ENCODE measurements at regions not wholly inside any gene's neighbourhood (a gene's known extent, or its start where the extent isn't known, plus 50 kb on each side); places are given as distances from the start of the nearest gene placed in this dataset.

DNA sequence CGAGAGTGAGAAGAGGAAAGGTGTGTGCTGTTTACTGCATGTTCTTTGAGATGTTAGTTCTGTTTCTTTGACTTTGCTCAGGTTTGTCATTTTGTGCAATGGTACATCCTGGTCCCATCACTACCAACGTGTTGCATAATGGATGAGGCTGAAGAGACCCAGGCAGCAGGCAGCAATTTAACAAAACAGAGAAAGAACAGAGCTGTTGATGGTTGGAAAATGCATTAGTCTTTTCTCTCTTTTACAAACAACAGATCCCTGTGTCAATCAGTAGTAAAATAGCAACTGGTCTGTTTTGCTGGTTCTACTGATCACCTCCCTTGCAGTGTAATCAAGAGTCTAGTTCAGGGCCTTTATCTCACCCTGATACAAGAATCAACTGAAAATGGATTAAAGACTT is 64.8 kb upstream of the LIMCH1 start:
- Histone ChIP-seq H3K36me3 (no peaks in the 10 kb centered on the region), H3K27me3 (no peaks in the 10 kb centered on the region), H3K4me1 (peaks cover 0 to 64% (median 25%) of the 10 kb centered on the region in 12 donors), H3K4me3 (no peak overlapping the region), H3K27ac (no peak overlapping the region), H3K9me3 (no peaks in the 10 kb centered on the region)
- no peak for DNase-seq
- 87 to 89% (median 88%) methylated on average over 2 of the region's 2 CpGs for WGBS, 4 donors
- ATAC-seq, result no peak
- intact Hi-C loops (cut with DNase I), result no loop called here
- TF ChIP-seq POLR2A (IDR thresholded peaks at IDR 0.05), result no peak
- TF ChIP-seq, protein P1, sequence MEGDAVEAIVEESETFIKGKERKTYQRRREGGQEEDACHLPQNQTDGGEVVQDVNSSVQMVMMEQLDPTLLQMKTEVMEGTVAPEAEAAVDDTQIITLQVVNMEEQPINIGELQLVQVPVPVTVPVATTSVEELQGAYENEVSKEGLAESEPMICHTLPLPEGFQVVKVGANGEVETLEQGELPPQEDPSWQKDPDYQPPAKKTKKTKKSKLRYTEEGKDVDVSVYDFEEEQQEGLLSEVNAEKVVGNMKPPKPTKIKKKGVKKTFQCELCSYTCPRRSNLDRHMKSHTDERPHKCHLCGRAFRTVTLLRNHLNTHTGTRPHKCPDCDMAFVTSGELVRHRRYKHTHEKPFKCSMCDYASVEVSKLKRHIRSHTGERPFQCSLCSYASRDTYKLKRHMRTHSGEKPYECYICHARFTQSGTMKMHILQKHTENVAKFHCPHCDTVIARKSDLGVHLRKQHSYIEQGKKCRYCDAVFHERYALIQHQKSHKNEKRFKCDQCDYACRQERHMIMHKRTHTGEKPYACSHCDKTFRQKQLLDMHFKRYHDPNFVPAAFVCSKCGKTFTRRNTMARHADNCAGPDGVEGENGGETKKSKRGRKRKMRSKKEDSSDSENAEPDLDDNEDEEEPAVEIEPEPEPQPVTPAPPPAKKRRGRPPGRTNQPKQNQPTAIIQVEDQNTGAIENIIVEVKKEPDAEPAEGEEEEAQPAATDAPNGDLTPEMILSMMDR (IDR thresholded peaks at IDR 0.05), result no peak

DNA sequence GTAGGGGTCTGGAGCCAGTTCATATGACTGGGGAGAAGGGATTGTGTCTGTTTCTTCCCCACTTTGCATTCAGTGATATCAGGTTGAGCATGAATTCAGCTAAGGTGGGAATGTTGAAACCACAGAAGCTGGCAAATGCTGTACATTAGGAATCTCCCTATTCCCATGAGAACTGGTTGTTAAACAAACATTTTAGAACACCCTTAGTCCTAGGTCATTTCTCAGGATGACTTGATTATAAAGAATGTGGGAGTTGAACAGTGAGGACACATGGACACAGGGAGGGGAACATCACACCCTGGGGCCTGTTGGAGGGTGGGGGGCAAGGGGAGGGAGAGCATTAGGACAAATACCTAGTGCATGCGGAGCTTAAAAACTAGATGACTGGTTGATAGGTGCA is 62.6 kb upstream of the LIMCH1 start:
- no peaks in the 10 kb centered on the region for H3K9me3 ChIP-seq
- DNase-seq (no peak), ATAC-seq (no peak)
- H3K27ac ChIP-seq, result no peak overlapping the region
- no peak overlapping the region for H3K4me3 ChIP-seq
- H3K4me1 ChIP-seq, result peaks cover 0 to 61% (median 16%) of the 10 kb centered on the region in 12 donors
- intact Hi-C loops (cut with DNase I), result no loop called here
- 83 to 100% (median 94%) methylated on average over 1 of the region's 1 CpG for WGBS, 4 donors
- TF ChIP-seq, protein P1 (IDR thresholded peaks at IDR 0.05), result no peak
- H3K36me3 ChIP-seq, result no peaks in the 10 kb centered on the region
- H3K27me3 ChIP-seq, result no peaks in the 10 kb centered on the region

DNA sequence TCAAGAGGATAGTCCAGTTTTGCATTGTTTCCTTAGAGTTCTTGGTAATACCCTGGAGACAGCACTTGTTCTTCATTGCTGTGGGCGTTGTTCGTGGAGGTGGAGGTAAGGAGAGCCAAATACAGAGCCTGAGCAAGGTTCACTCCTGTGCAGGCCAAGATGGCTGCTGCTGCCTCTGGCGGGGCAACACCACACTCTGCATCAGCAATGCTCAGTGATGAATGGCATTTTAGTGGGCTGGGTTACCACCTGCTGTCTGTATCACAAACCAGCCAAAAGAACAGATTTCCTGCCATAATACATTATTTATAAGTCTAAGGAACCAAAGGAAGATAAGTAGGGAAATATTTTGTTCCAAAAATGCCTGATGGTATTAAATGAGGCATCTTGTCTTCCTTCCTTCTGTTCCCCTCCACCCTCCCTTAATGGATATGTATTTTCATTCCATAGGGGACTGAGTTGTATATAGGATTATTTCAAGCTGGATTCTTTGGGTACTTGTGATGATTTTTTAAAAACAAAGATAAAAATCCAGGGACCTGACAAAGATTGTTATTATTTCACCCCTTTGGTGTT is 61.6 kb upstream of the LIMCH1 start:
- Histone ChIP-seq H3K27me3 (no peaks in the 10 kb centered on the region), H3K4me3 (no peak overlapping the region), H3K4me1 (peaks cover 0 to 61% (median 15%) of the 10 kb centered on the region in 12 donors), H3K9me3 (no peaks in the 10 kb centered on the region), H3K36me3 (no peaks in the 10 kb centered on the region), H3K27ac (no peak overlapping the region)
- ATAC-seq (peak in 1 of 4 donors; percentile 29), DNase-seq (no peak)
- WGBS, 4 donors, result 91 to 98% (median 97%) methylated on average over 3 of the region's 3 CpGs
- TF ChIP-seq POLR2A (IDR thresholded peaks at IDR 0.05), result no peak
- TF ChIP-seq, protein P1 (IDR thresholded peaks at IDR 0.05), result no peak
- intact Hi-C loops (cut with DNase I), result no loop called here

GRCh38 chr4:41477181-41477905 is 60.6 kb upstream of the LIMCH1 start:
- Histone ChIP-seq H3K4me3 (no peak overlapping the region), H3K36me3 (no peaks in the 10 kb centered on the region), H3K9me3 (no peaks in the 10 kb centered on the region), H3K4me1 (peaks cover 0 to 67% (median 13%) of the 10 kb centered on the region in 12 donors), H3K27me3 (no peaks in the 10 kb centered on the region), H3K27ac (no peak overlapping the region)
- DNase-seq (no peak), ATAC-seq (peak in 1 of 4 donors; percentile 29)
- intact Hi-C loops (cut with DNase I), result no loop called here
- 89 to 93% (median 89%) methylated on average over 6 of the region's 6 CpGs for WGBS, 4 donors
- TF ChIP-seq, protein P1 (IDR thresholded peaks at IDR 0.05), result no peak

Data from heart left ventricle (tissue), 16 donors.